ENCODE measurements at regions not wholly inside any gene's neighbourhood (a gene's known extent, or its start where the extent isn't known, plus 50 kb on each side); places are given as distances from the start of the nearest gene placed in this dataset.

GRCh38 chr3:167106456-167106855, 273.6 kb downstream of the ZBBX start:
- TF ChIP-seq POLR2AphosphoS5 (IDR thresholded peaks at IDR 0.05; ENCODE audit: insufficient read depth in 1 of 2, low read depth in 1 of 2) = no peak
- TF ChIP-seq POLR2A (IDR thresholded peaks at IDR 0.05) = no peak
- no peak for TF ChIP-seq CTCF (IDR thresholded peaks at IDR 0.05)
- Histone ChIP-seq H3K4me1 (no peaks in the 10 kb centered on the region), H3K36me3 (no peaks in the 10 kb centered on the region), H3K9me3 (no peaks in the 10 kb centered on the region), H3K27ac (no peak overlapping the region), H3K4me3 (no peak overlapping the region), H3K27me3 (no peaks in the 10 kb centered on the region)
- intact Hi-C loops (cut with DNase I) = no loop called here
- DNase-seq (ENCODE audit: extremely low spot score in 2 of 2) = no peak

GRCh38 chr3:167102071-167102470, 278.0 kb downstream of the ZBBX start:
- intact Hi-C loops (cut with DNase I) = no loop called here
- no peaks in the 10 kb centered on the region for H3K4me1 ChIP-seq
- TF ChIP-seq POLR2AphosphoS5 (IDR thresholded peaks at IDR 0.05; ENCODE audit: insufficient read depth in 1 of 2, low read depth in 1 of 2) = no peak
- TF ChIP-seq POLR2A (IDR thresholded peaks at IDR 0.05) = no peak
- no peak for TF ChIP-seq CTCF (IDR thresholded peaks at IDR 0.05)
- H3K9me3 ChIP-seq = no peaks in the 10 kb centered on the region
- no peak for DNase-seq (ENCODE audit: extremely low spot score in 2 of 2)
- H3K27ac ChIP-seq = no peak overlapping the region
- no peak overlapping the region for H3K4me3 ChIP-seq
- H3K27me3 ChIP-seq = no peaks in the 10 kb centered on the region
- no peaks in the 10 kb centered on the region for H3K36me3 ChIP-seq

GRCh38 chr3:167100651-167101050, 279.4 kb downstream of the ZBBX start:
- no peak for DNase-seq (ENCODE audit: extremely low spot score in 2 of 2)
- no peak overlapping the region for H3K4me3 ChIP-seq
- no peaks in the 10 kb centered on the region for H3K9me3 ChIP-seq
- no peak for TF ChIP-seq POLR2A (IDR thresholded peaks at IDR 0.05)
- TF ChIP-seq POLR2AphosphoS5 (IDR thresholded peaks at IDR 0.05; ENCODE audit: insufficient read depth in 1 of 2, low read depth in 1 of 2) = no peak
- TF ChIP-seq CTCF (IDR thresholded peaks at IDR 0.05) = no peak
- H3K27ac ChIP-seq = no peak overlapping the region
- intact Hi-C loops (cut with DNase I) = no loop called here
- H3K27me3 ChIP-seq = no peaks in the 10 kb centered on the region
- no peaks in the 10 kb centered on the region for H3K4me1 ChIP-seq
- H3K36me3 ChIP-seq = no peaks in the 10 kb centered on the region

GRCh38 chr3:167100200-167100599, 279.9 kb downstream of the ZBBX start:
- intact Hi-C loops (cut with DNase I) = no loop called here
- Histone ChIP-seq H3K9me3 (no peaks in the 10 kb centered on the region), H3K36me3 (no peaks in the 10 kb centered on the region), H3K4me1 (no peaks in the 10 kb centered on the region), H3K27ac (no peak overlapping the region), H3K4me3 (no peak overlapping the region), H3K27me3 (no peaks in the 10 kb centered on the region)
- DNase-seq (ENCODE audit: extremely low spot score in 2 of 2) = no peak
- TF ChIP-seq POLR2AphosphoS5 (IDR thresholded peaks at IDR 0.05; ENCODE audit: insufficient read depth in 1 of 2, low read depth in 1 of 2) (no peak), CTCF (IDR thresholded peaks at IDR 0.05) (no peak), POLR2A (IDR thresholded peaks at IDR 0.05) (no peak)

- Histone ChIP-seq H3K9me3 (no peaks in the 10 kb centered on the region), H3K36me3 (no peaks in the 10 kb centered on the region), H3K27ac (no peak overlapping the region), H3K27me3 (no peaks in the 10 kb centered on the region), H3K4me1 (no peaks in the 10 kb centered on the region), H3K4me3 (no peak overlapping the region)
- TF ChIP-seq POLR2AphosphoS5 (IDR thresholded peaks at IDR 0.05; ENCODE audit: insufficient read depth in 1 of 2, low read depth in 1 of 2) = no peak
- TF ChIP-seq CTCF (IDR thresholded peaks at IDR 0.05) = no peak
- TF ChIP-seq POLR2A (IDR thresholded peaks at IDR 0.05) = no peak
- DNase-seq (ENCODE audit: extremely low spot score in 2 of 2) = no peak
- intact Hi-C loops (cut with DNase I) = no loop called here
These were observed 284.1 kb downstream of the ZBBX start for GRCh38 chr3:167095976-167096375.

Measured in vagina (tissue), 2 donors.